Right atrium auricular region (tissue), 2 donors: ENCODE measurements at regions not wholly inside any gene's neighbourhood (a gene's known extent, or its start where the extent isn't known, plus 50 kb on each side); places are given as distances from the start of the nearest gene placed in this dataset.
A peak's percentile ranks its signal among the peaks of the same experiment; 100 is the strongest.
"Not testable (repeated sequence)": the region's sequence is repeated elsewhere in the genome, so short reads cannot be mapped to it uniquely, and the experiment has no call there.

ENCODE experiments used
- DNase-seq: peaks from one replicate; pipeline ENCODE4 v3.0.0-alpha.2; 2019; ENCODE audit warnings: low spot score
- H3K27ac ChIP-seq, 2 donors: fragments of 200-600 bp; sonication (generic); 1 replicate in 1 of 2; 2 replicates in 1 of 2; pipeline ENCODE4 v1.5.1; 2016 to 2019
- H3K27me3 ChIP-seq, 2 donors: fragments of 200-600 bp; sonication (generic); one replicate each; pipeline versions ENCODE4 v1.5.1 to v1.6.0; 2017 to 2019
- H3K36me3 ChIP-seq: fragments of 200-600 bp; sonication (generic); one replicate; pipeline ENCODE4 v1.5.1; 2016
- H3K4me1 ChIP-seq, 2 donors: fragments of 200-600 bp; sonication (generic); one replicate each; pipeline versions ENCODE4 v1.5.1 to v1.6.0; 2017 to 2019
- H3K4me3 ChIP-seq, 2 donors: fragments of 200-600 bp; sonication (generic); 1 replicate in 1 of 2; 2 replicates in 1 of 2; pipeline ENCODE4 v1.5.1; 2017 to 2019; ENCODE audit warnings: mild to moderate bottlenecking in 1 of 2, moderate library complexity in 1 of 2
- H3K9me3 ChIP-seq, 2 donors: fragments of 200-600 bp; sonication (generic); one replicate each; pipeline ENCODE4 v1.5.1; 2019
- TF ChIP-seq, protein P1 (sequence below), 2 donors: fragments of 200-600 bp; sonication (generic); IDR thresholded peaks; one replicate each; pipeline ENCODE4 v1.5.1; 2019; ENCODE audit warnings: antibody characterized with exemption in 2 of 2

DNA sequence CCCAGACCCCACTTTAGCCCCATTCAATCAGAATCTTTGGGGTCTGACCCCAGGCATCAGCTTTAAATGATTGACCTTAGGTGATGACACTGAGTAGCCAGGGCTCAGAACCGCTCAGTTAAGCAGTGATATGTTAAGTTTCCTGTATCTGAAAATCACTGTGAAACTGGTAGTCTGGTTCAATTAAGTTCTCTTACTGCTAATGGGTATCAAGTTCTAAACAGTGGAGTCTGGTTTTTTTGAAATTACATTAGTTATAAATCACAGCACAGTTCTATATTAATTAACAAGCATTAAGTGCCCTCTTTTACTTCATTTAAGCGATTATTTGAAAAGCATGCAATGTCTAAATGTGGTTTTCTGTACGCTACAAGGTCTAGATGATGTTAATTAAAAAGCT lies 117.9 kb downstream of the HAUS1 start:
- H3K27me3 ChIP-seq = no peaks in the 10 kb centered on the region
- H3K4me1 ChIP-seq = peaks cover 0 to 15% of the 10 kb centered on the region in 2 donors
- H3K9me3 ChIP-seq = no peaks in the 10 kb centered on the region
- H3K27ac ChIP-seq = peak overlapping the region in 1 of 2 donors; percentile 30
- no peaks in the 10 kb centered on the region for H3K36me3 ChIP-seq
- DNase-seq = no peak
- TF ChIP-seq, protein P1, sequence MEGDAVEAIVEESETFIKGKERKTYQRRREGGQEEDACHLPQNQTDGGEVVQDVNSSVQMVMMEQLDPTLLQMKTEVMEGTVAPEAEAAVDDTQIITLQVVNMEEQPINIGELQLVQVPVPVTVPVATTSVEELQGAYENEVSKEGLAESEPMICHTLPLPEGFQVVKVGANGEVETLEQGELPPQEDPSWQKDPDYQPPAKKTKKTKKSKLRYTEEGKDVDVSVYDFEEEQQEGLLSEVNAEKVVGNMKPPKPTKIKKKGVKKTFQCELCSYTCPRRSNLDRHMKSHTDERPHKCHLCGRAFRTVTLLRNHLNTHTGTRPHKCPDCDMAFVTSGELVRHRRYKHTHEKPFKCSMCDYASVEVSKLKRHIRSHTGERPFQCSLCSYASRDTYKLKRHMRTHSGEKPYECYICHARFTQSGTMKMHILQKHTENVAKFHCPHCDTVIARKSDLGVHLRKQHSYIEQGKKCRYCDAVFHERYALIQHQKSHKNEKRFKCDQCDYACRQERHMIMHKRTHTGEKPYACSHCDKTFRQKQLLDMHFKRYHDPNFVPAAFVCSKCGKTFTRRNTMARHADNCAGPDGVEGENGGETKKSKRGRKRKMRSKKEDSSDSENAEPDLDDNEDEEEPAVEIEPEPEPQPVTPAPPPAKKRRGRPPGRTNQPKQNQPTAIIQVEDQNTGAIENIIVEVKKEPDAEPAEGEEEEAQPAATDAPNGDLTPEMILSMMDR (IDR thresholded peaks at IDR 0.05) = no peak
- H3K4me3 ChIP-seq = no peak overlapping the region

DNA sequence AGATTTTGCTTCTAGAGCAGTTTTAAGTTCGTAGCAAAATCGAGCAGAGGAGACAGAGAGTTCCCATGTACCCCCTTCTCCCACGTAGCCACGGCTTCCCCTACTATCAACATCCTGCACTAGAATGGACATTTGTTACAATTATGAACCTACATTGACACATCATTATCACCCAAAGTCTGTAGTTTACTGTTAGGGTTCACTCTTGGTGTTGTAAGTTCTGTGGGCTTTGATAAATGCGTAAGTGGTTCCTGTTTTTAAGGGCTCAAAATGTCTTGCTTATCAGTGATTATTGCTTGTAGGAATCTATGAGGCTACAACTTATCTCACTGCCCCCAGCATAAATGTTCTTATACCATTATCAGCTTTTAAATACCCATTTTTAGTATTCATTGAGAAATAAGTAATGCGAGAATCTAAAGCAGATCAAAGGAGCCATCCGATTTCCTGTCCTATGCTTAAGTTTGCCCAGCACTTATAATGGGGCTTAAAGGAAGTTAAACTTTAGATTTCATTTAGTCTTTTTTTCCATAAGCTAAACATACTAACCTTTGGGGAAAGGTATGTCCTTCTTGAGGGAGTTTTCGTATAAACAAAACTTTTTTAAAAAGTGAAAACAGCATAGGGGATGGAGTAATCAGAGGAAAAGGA lies 118.7 kb downstream of the HAUS1 start:
- Histone ChIP-seq H3K27me3 (no peaks in the 10 kb centered on the region), H3K4me1 (peaks cover 0 to 15% of the 10 kb centered on the region in 2 donors), H3K36me3 (no peaks in the 10 kb centered on the region), H3K27ac (peak overlapping the region in 1 of 2 donors; percentile 30), H3K4me3 (no peak overlapping the region), H3K9me3 (no peaks in the 10 kb centered on the region)
- DNase-seq = no peak
- TF ChIP-seq, protein P1 (IDR thresholded peaks at IDR 0.05) = no peak

DNA sequence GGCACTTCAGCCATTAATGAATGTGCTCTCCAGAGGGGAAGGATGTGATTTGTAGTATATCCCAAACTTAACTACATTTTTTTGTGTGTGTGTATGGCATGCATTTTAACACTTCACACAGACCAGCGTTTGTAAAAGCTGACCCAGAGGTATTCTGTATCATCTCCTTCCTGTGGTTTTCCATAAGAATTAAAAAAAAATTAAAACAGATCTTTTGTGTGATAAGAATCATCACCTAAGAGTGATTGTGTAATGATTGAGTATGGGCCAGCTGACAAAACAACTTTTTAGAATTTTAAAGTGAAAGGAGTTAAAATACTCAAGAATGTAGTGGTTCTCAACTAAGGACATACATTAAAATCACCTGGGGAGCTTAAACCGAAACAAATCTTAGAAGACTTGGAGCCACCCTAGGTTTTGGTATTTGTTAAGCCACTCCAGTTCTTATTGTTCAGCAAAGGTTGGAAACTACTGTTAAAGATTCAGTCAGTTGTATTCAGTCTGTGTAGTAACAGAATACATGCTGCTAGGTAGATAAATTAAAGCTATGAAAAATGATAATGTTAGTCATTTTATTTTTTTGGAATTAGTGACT lies 120.1 kb downstream of the HAUS1 start:
- no peaks in the 10 kb centered on the region for H3K27me3 ChIP-seq
- TF ChIP-seq, protein P1 (IDR thresholded peaks at IDR 0.05) = no peak
- no peak overlapping the region for H3K27ac ChIP-seq
- no peak overlapping the region for H3K4me3 ChIP-seq
- no peaks in the 10 kb centered on the region for H3K36me3 ChIP-seq
- no peaks in the 10 kb centered on the region for H3K9me3 ChIP-seq
- DNase-seq = no peak
- peaks cover 0 to 15% of the 10 kb centered on the region in 2 donors for H3K4me1 ChIP-seq

DNA sequence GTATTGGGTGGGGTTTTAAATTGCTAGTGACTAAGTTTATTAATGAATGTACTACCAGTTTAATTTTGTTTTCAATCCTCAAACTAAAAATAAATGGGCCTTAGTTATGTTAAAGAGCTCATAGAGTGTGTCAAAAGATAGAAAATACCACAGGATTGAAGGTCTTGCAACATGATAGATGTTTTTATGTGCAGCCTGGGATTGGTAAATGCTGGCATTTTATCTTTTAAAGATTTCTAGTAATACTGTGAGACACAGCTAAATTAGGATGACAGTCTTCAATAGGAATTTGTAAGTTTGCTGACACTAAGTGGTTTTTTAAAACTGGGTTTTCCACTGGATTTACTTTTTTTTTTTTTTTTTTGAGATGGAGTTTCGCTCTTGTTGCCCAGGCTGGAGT lies 122.3 kb downstream of the HAUS1 start:
- no peaks in the 10 kb centered on the region for H3K36me3 ChIP-seq
- TF ChIP-seq, protein P1 (IDR thresholded peaks at IDR 0.05) = no peak
- no peak overlapping the region for H3K27ac ChIP-seq
- H3K27me3 ChIP-seq = no peaks in the 10 kb centered on the region
- no peak for DNase-seq
- H3K4me3 ChIP-seq = no peak overlapping the region
- H3K9me3 ChIP-seq = no peaks in the 10 kb centered on the region
- peaks cover 0 to 13% of the 10 kb centered on the region in 2 donors for H3K4me1 ChIP-seq

DNA sequence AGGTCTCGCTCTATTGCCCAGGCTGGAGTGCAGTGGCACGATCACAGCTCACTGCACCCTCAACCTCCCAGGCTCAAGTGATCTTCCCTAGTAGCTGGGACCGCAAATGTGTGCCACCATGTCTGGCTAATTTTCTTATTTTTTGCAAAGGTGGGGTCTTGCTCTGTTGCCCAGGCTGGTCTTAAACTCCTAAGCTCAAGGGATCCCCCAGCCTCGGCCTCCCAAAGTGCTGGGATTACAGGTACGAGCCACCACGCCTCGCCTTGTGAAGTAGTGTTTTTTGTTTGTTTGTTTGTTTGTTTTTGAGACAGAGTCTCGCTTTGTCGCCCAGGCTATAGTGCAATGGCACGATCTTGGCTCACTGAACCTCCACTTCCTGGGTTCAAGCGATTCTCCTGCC lies 125.5 kb downstream of the HAUS1 start:
- not testable (repeated sequence) for H3K36me3 ChIP-seq, DNase-seq, H3K4me3 ChIP-seq, H3K27ac ChIP-seq, H3K27me3 ChIP-seq, H3K9me3 ChIP-seq, H3K4me1 ChIP-seq

DNA sequence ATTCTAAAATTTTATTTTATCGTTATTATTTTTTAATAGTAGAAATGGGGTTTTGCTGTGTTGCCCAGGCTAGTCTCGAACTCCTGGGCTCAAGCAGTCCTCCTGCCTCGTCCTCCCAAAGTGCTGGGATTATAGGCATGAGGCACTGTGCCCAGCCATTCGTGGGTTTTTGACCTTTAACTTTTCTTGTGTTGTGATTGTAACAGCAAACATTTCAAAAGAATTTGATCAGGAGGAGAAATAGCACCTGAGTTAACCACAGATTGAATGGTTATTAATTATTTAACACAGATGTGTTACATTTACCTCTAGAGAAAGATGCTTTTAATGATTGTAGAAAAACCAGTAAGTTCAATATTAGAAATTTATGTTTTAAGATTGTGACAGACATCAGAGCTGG lies 132.0 kb downstream of the HAUS1 start:
- TF ChIP-seq, protein P1 (IDR thresholded peaks at IDR 0.05) = no peak
- no peaks in the 10 kb centered on the region for H3K36me3 ChIP-seq
- H3K9me3 ChIP-seq = no peaks in the 10 kb centered on the region
- no peak overlapping the region for H3K27ac ChIP-seq
- no peaks in the 10 kb centered on the region for H3K27me3 ChIP-seq
- peaks cover 0 to 10% of the 10 kb centered on the region in 2 donors for H3K4me1 ChIP-seq
- DNase-seq = no peak
- no peak overlapping the region for H3K4me3 ChIP-seq
